Fibroblast of peridontal ligament (primary cell): ENCODE measurements at regions not wholly inside any gene's neighbourhood (a gene's known extent, or its start where the extent isn't known, plus 50 kb on each side); places are given as distances from the start of the nearest gene placed in this dataset.

Source experiments
- DNase-seq: peaks from one replicate; pipeline ENCODE4 v3.0.0-alpha.2; 2010; ENCODE audit errors: extremely low read depth

GRCh38 chr18:67232991-67233390 is 283.5 kb downstream of the DSEL start:
- peak; percentile 19 for DNase-seq

- DNase-seq: peak; percentile 79
These were observed 284.1 kb downstream of the DSEL start for GRCh38 chr18:67232406-67232805.

GRCh38 chr18:67222887-67223286 is 293.6 kb downstream of the DSEL start:
- DNase-seq: no peak

GRCh38 chr18:67219821-67220220 is 296.7 kb downstream of the DSEL start:
- no peak for DNase-seq

GRCh38 chr18:67218556-67218955 is 298.0 kb downstream of the DSEL start:
- DNase-seq: no peak

- DNase-seq: peak; percentile 89
These were observed 298.9 kb downstream of the DSEL start for GRCh38 chr18:67217551-67218166.

- DNase-seq: peak; percentile 58
These were observed 299.7 kb downstream of the DSEL start for GRCh38 chr18:67216846-67217245.

- no peak for DNase-seq
These were observed 300.8 kb downstream of the DSEL start for GRCh38 chr18:67215686-67216085.

GRCh38 chr18:67211646-67212045 is 304.9 kb downstream of the DSEL start:
- peak; percentile 5 for DNase-seq

- DNase-seq: no peak
These were observed 315.9 kb downstream of the DSEL start for GRCh38 chr18:67200665-67201064.

- DNase-seq: peak; percentile 84
These were observed 316.4 kb downstream of the DSEL start for GRCh38 chr18:67199993-67200617.

- no peak for DNase-seq
These were observed 321.6 kb downstream of the DSEL start for GRCh38 chr18:67194886-67195285.

GRCh38 chr18:67192535-67192934 is 324.0 kb downstream of the DSEL start:
- DNase-seq: no peak

- DNase-seq: no peak
These were observed 333.1 kb downstream of the DSEL start for GRCh38 chr18:67183398-67183797.

- DNase-seq: no peak
These were observed 336.8 kb downstream of the DSEL start for GRCh38 chr18:67179726-67180125.

GRCh38 chr18:67159662-67160061 is 356.9 kb downstream of the DSEL start:
- DNase-seq: no peak

GRCh38 chr18:67154979-67155378 is 361.5 kb downstream of the DSEL start:
- DNase-seq: no peak

GRCh38 chr18:67151366-67151765 is 365.2 kb downstream of the DSEL start:
- no peak for DNase-seq

- no peak for DNase-seq
These were observed 370.8 kb downstream of the DSEL start for GRCh38 chr18:67145586-67146292.

- no peak for DNase-seq
These were observed 372.2 kb downstream of the DSEL start for GRCh38 chr18:67144329-67144728.

- no peak for DNase-seq
These were observed 373.5 kb downstream of the DSEL start for GRCh38 chr18:67143028-67143427.

- DNase-seq: no peak
These were observed 373.9 kb downstream of the DSEL start for GRCh38 chr18:67142604-67143003.

GRCh38 chr18:67140495-67140894 is 376.0 kb downstream of the DSEL start:
- DNase-seq: no peak
